ENCODE measurements at regions not wholly inside any gene's neighbourhood (a gene's known extent, or its start where the extent isn't known, plus 50 kb on each side); places are given as distances from the start of the nearest gene placed in this dataset.

GRCh38 chr11:8813658-8814057, 97.3 kb upstream of the AKIP1 start:
- DNase-seq (peak; percentile 73), ATAC-seq (peak; percentile 91)
- Mint-ChIP-seq H3K27me3 (peaks cover 9% of the 10 kb centered on the region), H3K27ac (no peak overlapping the region), H3K9me3 (ENCODE audit: low read depth) (no peaks in the 10 kb centered on the region), H3K36me3 (ENCODE audit: low read depth) (no peaks in the 10 kb centered on the region), H3K4me1 (peaks cover 4% of the 10 kb centered on the region), H3K4me3 (no peak overlapping the region)
- POLR2A ChIA-PET, result no interaction called here
- CTCF ChIA-PET, result interaction anchor here (0.6 to 1.9 kb wide), 8 partner anchors 9 to 335 kb away, joined by 3 to 7 read pairs (median 4); no protein-coding TSS in a partner anchor
- intact Hi-C loops (cut with DNase I, micrococcal nuclease), result loop anchor here (5.0 kb wide), 2 partner anchors 126 to 144 kb away; no protein-coding TSS in a partner anchor

- Mint-ChIP-seq H3K36me3 (ENCODE audit: low read depth) (no peaks in the 10 kb centered on the region), H3K27ac (no peak overlapping the region), H3K4me3 (no peak overlapping the region), H3K27me3 (peaks cover 9% of the 10 kb centered on the region), H3K9me3 (ENCODE audit: low read depth) (no peaks in the 10 kb centered on the region), H3K4me1 (peaks cover 4% of the 10 kb centered on the region)
- intact Hi-C loops (cut with DNase I, micrococcal nuclease), result loop anchor here (5.0 kb wide), 2 partner anchors 127 to 143 kb away; no protein-coding TSS in a partner anchor
- no peak for DNase-seq
- CTCF ChIA-PET, result interaction anchor here (0.5 to 1.9 kb wide), 8 partner anchors 8 to 1770 kb away, joined by 3 to 7 read pairs (median 4); no protein-coding TSS in a partner anchor
- POLR2A ChIA-PET, result no interaction called here
- ATAC-seq, result peak; percentile 20
Measured at GRCh38 chr11:8814209-8814922, 96.6 kb upstream of the AKIP1 start.

DNA sequence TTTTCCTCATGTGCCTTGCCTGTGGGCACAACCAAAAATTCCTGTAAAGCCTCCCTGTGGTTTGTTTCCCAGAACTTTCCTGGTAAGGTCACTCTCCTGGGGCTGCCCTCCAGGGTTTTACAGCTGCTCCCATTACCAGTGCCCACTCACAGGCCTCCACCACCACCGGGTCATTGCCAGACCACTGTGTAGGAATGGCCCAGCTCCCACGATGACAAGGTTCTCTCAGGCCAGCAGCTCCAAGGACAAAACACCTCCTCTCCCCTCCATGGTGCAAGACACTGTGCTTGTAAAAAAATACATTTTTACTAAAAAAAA, 96.1 kb upstream of the AKIP1 start:
- POLR2A ChIA-PET, result no interaction called here
- H3K36me3 Mint-ChIP-seq (ENCODE audit: low read depth), result no peaks in the 10 kb centered on the region
- H3K4me3 Mint-ChIP-seq, result no peak overlapping the region
- ATAC-seq (no peak), DNase-seq (no peak)
- intact Hi-C loops (cut with DNase I, micrococcal nuclease), result loop anchor here (5.0 kb wide), 2 partner anchors 128 to 142 kb away; no protein-coding TSS in a partner anchor
- H3K9me3 Mint-ChIP-seq (ENCODE audit: low read depth), result no peaks in the 10 kb centered on the region
- CTCF ChIA-PET, result interaction anchor here (0.5 to 1.4 kb wide), 2 partner anchors 15 to 1769 kb away, joined by 3 to 4 read pairs; no protein-coding TSS in a partner anchor
- peaks cover 11% of the 10 kb centered on the region for H3K27me3 Mint-ChIP-seq
- H3K4me1 Mint-ChIP-seq, result peaks cover 4% of the 10 kb centered on the region
- H3K27ac Mint-ChIP-seq, result no peak overlapping the region

DNA sequence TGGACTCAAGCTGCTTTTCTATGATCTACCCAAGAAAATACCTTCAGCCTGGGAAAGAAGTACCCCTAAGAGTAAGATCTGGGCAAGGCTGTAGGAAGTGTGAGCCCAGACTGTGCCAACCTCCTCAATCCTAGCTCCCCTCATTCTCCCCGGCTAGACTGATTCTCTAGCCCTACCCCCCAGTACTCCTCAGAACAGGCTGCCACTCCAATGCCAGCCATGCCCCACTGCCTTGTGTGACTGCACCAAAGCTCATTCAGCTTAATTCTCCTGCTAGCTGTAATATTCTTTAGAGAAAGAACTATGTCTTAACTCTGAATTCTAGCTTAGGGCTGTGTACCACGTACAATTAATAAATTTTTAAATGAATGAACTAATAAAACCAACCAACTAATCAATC, 92.6 kb upstream of the AKIP1 start:
- intact Hi-C loops (cut with DNase I, micrococcal nuclease), result no loop called here
- Mint-ChIP-seq H3K27me3 (peaks cover 6% of the 10 kb centered on the region), H3K4me3 (no peak overlapping the region), H3K4me1 (no peaks in the 10 kb centered on the region), H3K9me3 (ENCODE audit: low read depth) (no peaks in the 10 kb centered on the region), H3K27ac (no peak overlapping the region), H3K36me3 (ENCODE audit: low read depth) (no peaks in the 10 kb centered on the region)
- ATAC-seq, result no peak
- ChIA-PET CTCF (interaction anchor here (1.1 to 1.2 kb wide), 2 partner anchors 8 to 16 kb away, joined by 3 to 5 read pairs; no protein-coding TSS in a partner anchor), POLR2A (no interaction called here)
- DNase-seq, result no peak

GRCh38 chr11:8820401-8820800, 90.6 kb upstream of the AKIP1 start:
- Mint-ChIP-seq H3K36me3 (ENCODE audit: low read depth) (no peaks in the 10 kb centered on the region), H3K27ac (no peak overlapping the region), H3K9me3 (ENCODE audit: low read depth) (no peaks in the 10 kb centered on the region), H3K27me3 (peaks cover 8% of the 10 kb centered on the region), H3K4me1 (no peaks in the 10 kb centered on the region), H3K4me3 (no peak overlapping the region)
- no peak for DNase-seq
- ATAC-seq, result no peak
- CTCF ChIA-PET, result no interaction called here
- POLR2A ChIA-PET, result no interaction called here
- intact Hi-C loops (cut with DNase I, micrococcal nuclease), result no loop called here

- H3K36me3 Mint-ChIP-seq (ENCODE audit: low read depth), result no peaks in the 10 kb centered on the region
- intact Hi-C loops (cut with DNase I, micrococcal nuclease), result no loop called here
- ChIA-PET POLR2A (no interaction called here), CTCF (interaction anchor here (2.0 kb wide), 1 partner anchor 9 kb away, joined by 7 read pairs; no protein-coding TSS in a partner anchor)
- H3K27me3 Mint-ChIP-seq, result peaks cover 8% of the 10 kb centered on the region
- DNase-seq, result no peak
- H3K4me3 Mint-ChIP-seq, result no peak overlapping the region
- no peak overlapping the region for H3K27ac Mint-ChIP-seq
- H3K9me3 Mint-ChIP-seq (ENCODE audit: low read depth), result no peaks in the 10 kb centered on the region
- no peaks in the 10 kb centered on the region for H3K4me1 Mint-ChIP-seq
- ATAC-seq, result no peak
Measured at GRCh38 chr11:8822469-8822868, 88.5 kb upstream of the AKIP1 start.

DNA sequence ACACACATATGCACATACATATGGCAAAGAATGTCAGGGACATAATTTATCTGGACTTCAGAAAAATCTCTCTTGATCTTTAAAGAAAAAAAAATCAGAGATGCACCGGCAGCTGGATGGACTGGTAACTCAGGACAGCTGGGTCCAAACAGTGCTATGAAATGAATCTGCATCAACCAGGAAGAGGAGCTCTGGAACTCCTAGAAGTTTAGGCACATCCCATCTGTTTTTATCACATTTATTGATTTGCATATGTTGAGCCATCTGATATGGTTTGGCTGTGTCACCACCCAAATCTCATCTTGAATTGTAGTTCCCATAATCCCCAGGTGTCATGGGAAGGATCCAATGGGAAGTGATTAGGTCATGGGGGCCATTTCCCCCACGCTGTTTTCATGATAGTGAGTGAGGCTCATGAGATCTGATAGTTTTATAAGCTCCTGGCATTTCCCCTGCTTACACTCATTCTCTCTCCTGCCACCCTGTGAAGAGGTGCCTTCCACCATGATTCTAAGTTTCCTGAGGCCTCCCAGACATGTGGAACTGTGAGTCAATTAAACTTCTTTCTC, 87.7 kb upstream of the AKIP1 start:
- ChIA-PET CTCF (interaction anchor here (0.6 to 2.0 kb wide), 2 partner anchors 10 to 834 kb away, joined by 4 to 7 read pairs; no protein-coding TSS in a partner anchor), POLR2A (no interaction called here)
- DNase-seq (no peak), ATAC-seq (no peak)
- no peaks in the 10 kb centered on the region for H3K9me3 Mint-ChIP-seq (ENCODE audit: low read depth)
- peaks cover 8% of the 10 kb centered on the region for H3K27me3 Mint-ChIP-seq
- no peaks in the 10 kb centered on the region for H3K4me1 Mint-ChIP-seq
- H3K4me3 Mint-ChIP-seq, result no peak overlapping the region
- intact Hi-C loops (cut with DNase I, micrococcal nuclease), result no loop called here
- H3K27ac Mint-ChIP-seq, result no peak overlapping the region
- H3K36me3 Mint-ChIP-seq (ENCODE audit: low read depth), result no peaks in the 10 kb centered on the region

- H3K36me3 Mint-ChIP-seq (ENCODE audit: low read depth), result no peaks in the 10 kb centered on the region
- ChIA-PET CTCF (interaction anchor here (0.5 to 1.4 kb wide), 4 partner anchors 9 to 1303 kb away, joined by 3 to 5 read pairs (median 3); no protein-coding TSS in a partner anchor), POLR2A (no interaction called here)
- no peak overlapping the region for H3K27ac Mint-ChIP-seq
- peaks cover 5% of the 10 kb centered on the region for H3K27me3 Mint-ChIP-seq
- H3K4me3 Mint-ChIP-seq, result no peak overlapping the region
- no peak for ATAC-seq
- intact Hi-C loops (cut with DNase I, micrococcal nuclease), result no loop called here
- no peaks in the 10 kb centered on the region for H3K9me3 Mint-ChIP-seq (ENCODE audit: low read depth)
- no peak for DNase-seq
- no peaks in the 10 kb centered on the region for H3K4me1 Mint-ChIP-seq
Measured at GRCh38 chr11:8826139-8826786, 84.7 kb upstream of the AKIP1 start.

DNA sequence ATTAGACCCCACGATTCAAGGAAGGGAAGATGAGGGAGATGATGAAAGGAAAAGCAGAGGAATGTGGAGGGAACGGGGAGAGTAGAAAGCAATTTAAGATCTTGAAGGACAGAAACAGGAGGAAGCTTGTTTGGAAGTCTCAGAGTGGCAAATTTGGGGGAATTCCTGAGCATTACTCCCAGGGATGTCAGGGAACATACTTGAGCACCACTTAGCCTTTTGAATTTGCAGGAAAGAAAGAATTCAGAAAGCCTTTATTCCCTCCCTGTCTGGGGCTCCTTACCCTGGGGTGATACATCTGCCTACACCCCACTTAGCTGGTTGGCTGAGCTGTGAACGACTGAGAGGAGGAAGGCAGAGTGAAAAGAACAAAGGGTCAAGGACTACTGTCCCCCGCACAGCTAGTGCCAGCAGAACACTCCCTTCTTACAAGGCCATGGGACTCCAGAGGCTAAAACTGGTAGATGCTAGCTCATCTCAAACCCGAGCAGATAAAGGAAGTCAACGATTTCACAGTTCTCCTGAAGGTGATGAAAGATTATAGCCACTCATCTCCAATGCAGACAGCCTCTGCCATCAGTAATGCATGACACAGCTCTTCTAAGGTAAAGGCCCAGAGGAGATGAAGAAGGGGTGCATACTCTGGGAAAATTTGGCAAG, 84.0 kb upstream of the AKIP1 start:
- Mint-ChIP-seq H3K27me3 (peaks cover 5% of the 10 kb centered on the region), H3K27ac (no peak overlapping the region), H3K36me3 (ENCODE audit: low read depth) (no peaks in the 10 kb centered on the region), H3K4me3 (no peak overlapping the region), H3K4me1 (no peaks in the 10 kb centered on the region), H3K9me3 (ENCODE audit: low read depth) (no peaks in the 10 kb centered on the region)
- DNase-seq (no peak), ATAC-seq (no peak)
- ChIA-PET CTCF (interaction anchor here (0.6 to 1.4 kb wide), 3 partner anchors 9 to 44 kb away, joined by 3 to 5 read pairs (median 3); no protein-coding TSS in a partner anchor), POLR2A (no interaction called here)
- intact Hi-C loops (cut with DNase I, micrococcal nuclease), result no loop called here

GRCh38 chr11:8828046-8828445, 82.9 kb upstream of the AKIP1 start:
- ATAC-seq (no peak), DNase-seq (no peak)
- intact Hi-C loops (cut with DNase I, micrococcal nuclease), result no loop called here
- H3K9me3 Mint-ChIP-seq (ENCODE audit: low read depth), result no peaks in the 10 kb centered on the region
- H3K4me1 Mint-ChIP-seq, result peaks cover 3% of the 10 kb centered on the region
- peaks cover 2% of the 10 kb centered on the region for H3K27me3 Mint-ChIP-seq
- ChIA-PET CTCF (interaction anchor here (0.8 kb wide), 1 partner anchor 267 kb away, joined by 3 read pairs; no protein-coding TSS in a partner anchor), POLR2A (no interaction called here)
- no peaks in the 10 kb centered on the region for H3K36me3 Mint-ChIP-seq (ENCODE audit: low read depth)
- H3K4me3 Mint-ChIP-seq, result no peak overlapping the region
- H3K27ac Mint-ChIP-seq, result no peak overlapping the region

- DNase-seq (no peak), ATAC-seq (no peak)
- ChIA-PET POLR2A (no interaction called here), CTCF (interaction anchor here (0.5 to 0.8 kb wide), 2 partner anchors 264 to 266 kb away, joined by 3 read pairs; no protein-coding TSS in a partner anchor)
- Mint-ChIP-seq H3K4me1 (peaks cover 5% of the 10 kb centered on the region), H3K36me3 (ENCODE audit: low read depth) (no peaks in the 10 kb centered on the region), H3K4me3 (no peak overlapping the region), H3K9me3 (ENCODE audit: low read depth) (no peaks in the 10 kb centered on the region), H3K27ac (no peak overlapping the region), H3K27me3 (peaks cover 4% of the 10 kb centered on the region)
- intact Hi-C loops (cut with DNase I, micrococcal nuclease), result no loop called here
Measured at GRCh38 chr11:8828580-8829361, 82.2 kb upstream of the AKIP1 start.

All from activated CD4-positive, alpha-beta T cell treated with anti-CD3 and anti-CD28 coated beads for 36 hours (primary cell).